Ectodermal cell (in vitro differentiated cells): ENCODE measurements at regions not wholly inside any gene's neighbourhood (a gene's known extent, or its start where the extent isn't known, plus 50 kb on each side); places are given as distances from the start of the nearest gene placed in this dataset.

Experiments used
- H3K27ac ChIP-seq: 2 replicates; pipeline ENCODE4 v1.7.0; 2013; ENCODE audit warnings: mild to moderate bottlenecking, low read depth, low read length; ENCODE audit not compliant: insufficient read depth, poor library complexity, severe bottlenecking
- H3K27me3 ChIP-seq: 2 replicates; pipeline ENCODE4 v1.7.0; 2013; ENCODE audit warnings: mild to moderate bottlenecking, low read length; ENCODE audit not compliant: insufficient read depth, control insufficient read depth, poor library complexity, severe bottlenecking
- H3K36me3 ChIP-seq: one replicate; pipeline ENCODE4 v1.7.0; 2013; ENCODE audit warnings: low read length; ENCODE audit not compliant: control insufficient read depth, insufficient read depth
- H3K4me1 ChIP-seq: one replicate; pipeline ENCODE4 v1.7.0; 2013; ENCODE audit warnings: low read length; ENCODE audit not compliant: control insufficient read depth, insufficient read depth
- H3K4me3 ChIP-seq: 2 replicates; pipeline ENCODE4 v1.7.0; 2013; ENCODE audit warnings: low read depth, low read length, control low read depth; ENCODE audit not compliant: insufficient read depth
- H3K9me3 ChIP-seq: 2 replicates; pipeline ENCODE4 v1.7.0; 2013; ENCODE audit warnings: mild to moderate bottlenecking, low read length, moderate library complexity; ENCODE audit not compliant: control insufficient read depth
- WGBS, 2 experiments: methylation state at CpG; one replicate each; pipeline ENCODE4 v1.1.7; 2013; ENCODE audit warnings: missing lambda C conversion rate in 2 of 2; 5-methylcytosine and 5-hydroxymethylcytosine counted together

GRCh38 chr1:209517681-209518050, 65.8 kb upstream of the CAMK1G start:
- 81 to 91% methylated on average over 2 of the region's 2 CpGs for WGBS, 2 experiments
- H3K36me3 ChIP-seq, result no peaks in the 10 kb centered on the region
- peaks cover 8% of the 10 kb centered on the region for H3K4me1 ChIP-seq
- H3K27ac ChIP-seq, result no peak overlapping the region
- no peaks in the 10 kb centered on the region for H3K9me3 ChIP-seq
- H3K4me3 ChIP-seq, result no peak overlapping the region
- H3K27me3 ChIP-seq, result no peaks in the 10 kb centered on the region

- Histone ChIP-seq H3K27me3 (no peaks in the 10 kb centered on the region), H3K4me1 (peaks cover 8% of the 10 kb centered on the region), H3K36me3 (no peaks in the 10 kb centered on the region), H3K4me3 (no peak overlapping the region), H3K27ac (no peak overlapping the region), H3K9me3 (no peaks in the 10 kb centered on the region)
- WGBS, 2 experiments, result 90 to 94% methylated on average over 4 of the region's 4 CpGs
Measured at GRCh38 chr1:209519786-209520185, 63.7 kb upstream of the CAMK1G start.

GRCh38 chr1:209522826-209523225, 60.7 kb upstream of the CAMK1G start:
- no peaks in the 10 kb centered on the region for H3K36me3 ChIP-seq
- H3K27me3 ChIP-seq, result no peaks in the 10 kb centered on the region
- H3K27ac ChIP-seq, result no peak overlapping the region
- no peaks in the 10 kb centered on the region for H3K4me1 ChIP-seq
- no peak overlapping the region for H3K4me3 ChIP-seq
- H3K9me3 ChIP-seq, result no peaks in the 10 kb centered on the region
- 91 to 92% methylated on average over 3 of the region's 3 CpGs for WGBS, 2 experiments

- peaks cover 4% of the 10 kb centered on the region for H3K4me1 ChIP-seq
- no peak overlapping the region for H3K27ac ChIP-seq
- 93 to 94% methylated on average over 2 of the region's 2 CpGs for WGBS, 2 experiments
- no peaks in the 10 kb centered on the region for H3K9me3 ChIP-seq
- H3K36me3 ChIP-seq, result no peaks in the 10 kb centered on the region
- H3K4me3 ChIP-seq, result no peak overlapping the region
- no peaks in the 10 kb centered on the region for H3K27me3 ChIP-seq
Measured at GRCh38 chr1:209526137-209526536, 57.4 kb upstream of the CAMK1G start.

GRCh38 chr1:209527372-209527771, 56.1 kb upstream of the CAMK1G start:
- Histone ChIP-seq H3K4me3 (no peak overlapping the region), H3K27me3 (no peaks in the 10 kb centered on the region), H3K4me1 (peaks cover 4% of the 10 kb centered on the region), H3K27ac (no peak overlapping the region), H3K9me3 (no peaks in the 10 kb centered on the region), H3K36me3 (no peaks in the 10 kb centered on the region)
- 80 to 98% methylated on average over 2 of the region's 2 CpGs for WGBS, 2 experiments

- 77 to 84% methylated on average over 9 of the region's 9 CpGs for WGBS, 2 experiments
- H3K27ac ChIP-seq, result no peak overlapping the region
Measured at GRCh38 chr1:209527993-209528717, 55.4 kb upstream of the CAMK1G start.

GRCh38 chr1:209529233-209529632, 54.3 kb upstream of the CAMK1G start:
- Histone ChIP-seq H3K9me3 (no peaks in the 10 kb centered on the region), H3K4me1 (peaks cover 4% of the 10 kb centered on the region), H3K27me3 (no peaks in the 10 kb centered on the region), H3K36me3 (no peaks in the 10 kb centered on the region), H3K27ac (no peak overlapping the region), H3K4me3 (no peak overlapping the region)
- 88 to 92% methylated on average over 3 of the region's 3 CpGs for WGBS, 2 experiments

More at GRCh38 chr1:209527993-209528717, 55.4 kb upstream of the CAMK1G start:
- H3K27me3 ChIP-seq, result no peaks in the 10 kb centered on the region
- H3K9me3 ChIP-seq, result no peaks in the 10 kb centered on the region
- no peaks in the 10 kb centered on the region for H3K36me3 ChIP-seq
- peaks cover 4% of the 10 kb centered on the region for H3K4me1 ChIP-seq
- no peak overlapping the region for H3K4me3 ChIP-seq

- H3K27me3 ChIP-seq, result no peaks in the 10 kb centered on the region
- peaks cover 4% of the 10 kb centered on the region for H3K4me1 ChIP-seq
- H3K4me3 ChIP-seq, result no peak overlapping the region
- H3K27ac ChIP-seq, result no peak overlapping the region
- H3K9me3 ChIP-seq, result no peaks in the 10 kb centered on the region
- no peaks in the 10 kb centered on the region for H3K36me3 ChIP-seq
- WGBS, 2 experiments, result 84 to 87% methylated on average over 4 of the region's 4 CpGs
Measured at GRCh38 chr1:209531006-209531405, 52.5 kb upstream of the CAMK1G start.

- Histone ChIP-seq H3K4me3 (no peak overlapping the region), H3K4me1 (peaks cover 4% of the 10 kb centered on the region), H3K27ac (no peak overlapping the region), H3K27me3 (no peaks in the 10 kb centered on the region), H3K36me3 (no peaks in the 10 kb centered on the region), H3K9me3 (no peaks in the 10 kb centered on the region)
- 91 to 96% methylated on average over 4 of the region's 4 CpGs for WGBS, 2 experiments
Measured at GRCh38 chr1:209531549-209531948, 52.0 kb upstream of the CAMK1G start.
